OCI-LY1 (cell line): ENCODE measurements at regions not wholly inside any gene's neighbourhood (a gene's known extent, or its start where the extent isn't known, plus 50 kb on each side); places are given as distances from the start of the nearest gene placed in this dataset.

Source experiments
- CTCF ChIP-seq: fragments of 200-600 bp; sonication (generic), shearing (Covaris generic); IDR thresholded peaks from 2 replicates; pipeline ENCODE4 v1.5.1; 2017; ENCODE audit warnings: mild to moderate bottlenecking, antibody characterized with exemption, low read length, moderate library complexity, mixed read lengths
- EZH2 ChIP-seq: fragments of 200-600 bp; sonication (generic), shearing (Covaris generic); IDR thresholded peaks from 2 replicates; pipeline ENCODE4 v1.8.0; 2017; ENCODE audit warnings: borderline replicate concordance, mixed run types, mild to moderate bottlenecking, antibody characterized with exemption, low read length, moderate library complexity, mixed read lengths

- no peak for TF ChIP-seq CTCF
- TF ChIP-seq EZH2, result no peak
Measured at GRCh38 chr6:134610411-134610810, 292.5 kb upstream of the SGK1 start.
